Uterus (tissue), 3 donors: ENCODE measurements at regions not wholly inside any gene's neighbourhood (a gene's known extent, or its start where the extent isn't known, plus 50 kb on each side); places are given as distances from the start of the nearest gene placed in this dataset.

Experiments
- DNase-seq, 2 donors: peaks; one replicate each; pipeline ENCODE4 v3.0.0-alpha.2; 2019 to 2020
- H3K27ac ChIP-seq, 2 donors: fragments of 200-600 bp; sonication (generic); 1 replicate in 1 of 2; 2 replicates in 1 of 2; pipeline ENCODE4 v1.5.1; 2016 to 2018
- H3K27me3 ChIP-seq, 2 donors: fragments of 200-600 bp; sonication (generic); one replicate each; pipeline ENCODE4 v1.5.1; 2018 to 2019; ENCODE audit warnings: control low read depth in 1 of 2
- H3K36me3 ChIP-seq, 2 donors: fragments of 200-600 bp; sonication (generic); one replicate each; pipeline ENCODE4 v1.5.1; 2019; ENCODE audit warnings: control low read depth in 1 of 2
- H3K4me1 ChIP-seq, 2 donors: fragments of 200-600 bp; sonication (generic); one replicate each; pipeline ENCODE4 v1.5.1; 2018 to 2019; ENCODE audit warnings: control low read depth in 1 of 2
- H3K4me3 ChIP-seq, 2 donors: fragments of 200-600 bp; sonication (generic); 1 replicate in 1 of 2; 2 replicates in 1 of 2; pipeline ENCODE4 v1.5.1; 2018 to 2019; ENCODE audit warnings: mild to moderate bottlenecking in 1 of 2
- H3K9me3 ChIP-seq, 2 donors: fragments of 200-600 bp; sonication (generic); one replicate each; pipeline ENCODE4 v1.5.1; 2019; ENCODE audit warnings: control low read depth in 1 of 2
- POLR2A ChIP-seq, 2 donors: fragments of 450-650 bp; IDR thresholded peaks; one replicate each; pipeline ENCODE4 v1.6.1; 2016; ENCODE audit warnings: antibody characterized with exemption in 2 of 2, mild to moderate bottlenecking in 1 of 2, moderate library complexity in 1 of 2
- intact Hi-C: fragments of 100-400 bp; cut with DNase I; formaldehyde crosslinking; loops from one replicate; pipeline ENCODE4 v1.15.1; 2023; ENCODE audit warnings: low total_unique reads
- TF ChIP-seq, protein P1 (sequence below), 4 experiments: fragments of 200-600 bp in 2 of 4; fragments of 450-650 bp in 2 of 4; sonication (generic) in 2 of 4; IDR thresholded peaks; one replicate each; pipeline ENCODE4 v1.5.1; 2016 to 2019; ENCODE audit warnings: antibody characterized with exemption in 4 of 4, mild to moderate bottlenecking in 2 of 4, moderate library complexity in 1 of 4
- donor health status: DM: yes; HTN: yes; CAD: no.

GRCh38 chr2:81600088-81600487, 1295.5 kb upstream of the LRRTM1 start:
- H3K36me3 ChIP-seq, result no peaks in the 10 kb centered on the region
- H3K4me1 ChIP-seq, result no peaks in the 10 kb centered on the region
- intact Hi-C loops, result no loop called here
- H3K9me3 ChIP-seq, result no peaks in the 10 kb centered on the region
- H3K4me3 ChIP-seq, result no peak overlapping the region
- TF ChIP-seq, protein P1, sequence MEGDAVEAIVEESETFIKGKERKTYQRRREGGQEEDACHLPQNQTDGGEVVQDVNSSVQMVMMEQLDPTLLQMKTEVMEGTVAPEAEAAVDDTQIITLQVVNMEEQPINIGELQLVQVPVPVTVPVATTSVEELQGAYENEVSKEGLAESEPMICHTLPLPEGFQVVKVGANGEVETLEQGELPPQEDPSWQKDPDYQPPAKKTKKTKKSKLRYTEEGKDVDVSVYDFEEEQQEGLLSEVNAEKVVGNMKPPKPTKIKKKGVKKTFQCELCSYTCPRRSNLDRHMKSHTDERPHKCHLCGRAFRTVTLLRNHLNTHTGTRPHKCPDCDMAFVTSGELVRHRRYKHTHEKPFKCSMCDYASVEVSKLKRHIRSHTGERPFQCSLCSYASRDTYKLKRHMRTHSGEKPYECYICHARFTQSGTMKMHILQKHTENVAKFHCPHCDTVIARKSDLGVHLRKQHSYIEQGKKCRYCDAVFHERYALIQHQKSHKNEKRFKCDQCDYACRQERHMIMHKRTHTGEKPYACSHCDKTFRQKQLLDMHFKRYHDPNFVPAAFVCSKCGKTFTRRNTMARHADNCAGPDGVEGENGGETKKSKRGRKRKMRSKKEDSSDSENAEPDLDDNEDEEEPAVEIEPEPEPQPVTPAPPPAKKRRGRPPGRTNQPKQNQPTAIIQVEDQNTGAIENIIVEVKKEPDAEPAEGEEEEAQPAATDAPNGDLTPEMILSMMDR (IDR thresholded peaks at IDR 0.05), result no peak
- TF ChIP-seq POLR2A (IDR thresholded peaks at IDR 0.05), result no peak
- H3K27me3 ChIP-seq, result no peaks in the 10 kb centered on the region
- no peak overlapping the region for H3K27ac ChIP-seq
- no peak for DNase-seq

DNA sequence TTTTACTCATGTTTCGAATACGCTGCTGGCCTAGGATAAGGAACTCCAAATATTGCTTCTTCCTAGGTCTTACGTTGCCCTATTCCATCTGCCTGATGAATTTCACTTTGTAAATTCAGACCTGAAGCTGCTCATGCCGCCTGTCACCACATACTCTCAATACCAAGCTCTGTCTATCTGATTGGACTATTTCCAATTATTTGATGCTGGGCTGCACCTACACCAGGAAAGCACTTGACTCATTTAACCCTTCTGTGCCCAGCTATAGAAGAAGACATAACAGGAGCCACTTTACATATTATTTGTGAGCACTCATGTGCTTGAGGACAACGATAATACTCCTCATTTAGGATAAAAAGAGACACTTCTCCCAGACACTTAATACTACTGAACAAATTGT, 1293.9 kb upstream of the LRRTM1 start:
- Histone ChIP-seq H3K27ac (no peak overlapping the region), H3K4me1 (no peaks in the 10 kb centered on the region), H3K9me3 (no peaks in the 10 kb centered on the region), H3K27me3 (no peaks in the 10 kb centered on the region), H3K36me3 (no peaks in the 10 kb centered on the region), H3K4me3 (no peak overlapping the region)
- DNase-seq, result no peak
- intact Hi-C loops, result no loop called here
- TF ChIP-seq, protein P1 (IDR thresholded peaks at IDR 0.05), result no peak
- TF ChIP-seq POLR2A (IDR thresholded peaks at IDR 0.05), result no peak

DNA sequence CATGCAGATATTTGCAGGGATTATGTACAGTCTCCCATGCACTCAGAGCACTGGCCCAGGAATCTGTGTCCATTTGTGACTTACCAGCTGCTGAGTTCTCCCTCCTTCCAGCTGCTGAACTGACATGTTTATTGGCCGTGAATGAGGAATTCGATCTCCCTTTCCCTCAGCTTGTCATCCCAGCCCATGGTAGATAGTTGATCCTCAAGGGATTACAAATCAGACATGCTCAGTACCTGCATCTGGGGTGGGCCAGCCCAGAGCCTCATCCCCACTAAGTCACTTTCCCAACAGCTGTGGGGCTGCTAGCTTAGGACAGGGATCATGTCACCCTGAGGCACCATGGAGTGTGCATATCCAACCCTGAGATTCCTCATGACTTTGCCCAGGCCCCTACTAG, 1284.9 kb upstream of the LRRTM1 start:
- no peak overlapping the region for H3K27ac ChIP-seq
- H3K4me3 ChIP-seq, result no peak overlapping the region
- H3K9me3 ChIP-seq, result no peaks in the 10 kb centered on the region
- H3K27me3 ChIP-seq, result no peaks in the 10 kb centered on the region
- no peaks in the 10 kb centered on the region for H3K36me3 ChIP-seq
- no peak for DNase-seq
- no peaks in the 10 kb centered on the region for H3K4me1 ChIP-seq
- intact Hi-C loops, result no loop called here
- no peak for TF ChIP-seq POLR2A (IDR thresholded peaks at IDR 0.05)
- TF ChIP-seq, protein P1 (IDR thresholded peaks at IDR 0.05), result no peak

- intact Hi-C loops, result no loop called here
- TF ChIP-seq POLR2A (IDR thresholded peaks at IDR 0.05), result no peak
- TF ChIP-seq, protein P1 (IDR thresholded peaks at IDR 0.05), result no peak
- Histone ChIP-seq H3K27me3 (no peaks in the 10 kb centered on the region), H3K9me3 (no peaks in the 10 kb centered on the region), H3K36me3 (no peaks in the 10 kb centered on the region), H3K4me1 (no peaks in the 10 kb centered on the region), H3K4me3 (no peak overlapping the region), H3K27ac (no peak overlapping the region)
- no peak for DNase-seq
Measured at GRCh38 chr2:81583311-81584108, 1279.0 kb upstream of the LRRTM1 start.

DNA sequence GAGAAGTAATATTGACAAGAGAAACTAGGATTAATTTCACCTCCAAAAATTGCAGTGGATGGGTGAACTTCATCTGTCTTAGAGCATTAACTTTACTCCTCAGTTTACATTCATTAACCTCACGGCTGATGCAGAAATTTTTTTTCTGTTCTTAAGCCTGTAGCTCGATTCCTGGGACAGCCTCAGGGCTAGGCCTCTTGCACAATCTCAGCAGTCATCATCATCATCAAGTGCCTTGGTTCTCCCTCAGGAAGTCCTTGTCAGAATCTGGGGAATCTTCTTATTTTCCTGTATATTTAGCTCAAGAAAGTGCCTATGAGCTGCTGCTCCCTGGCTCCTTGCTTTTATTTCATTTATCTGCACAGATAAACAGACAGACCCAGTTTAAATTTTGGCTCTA, 1272.2 kb upstream of the LRRTM1 start:
- TF ChIP-seq, protein P1 (IDR thresholded peaks at IDR 0.05), result no peak
- no peak for TF ChIP-seq POLR2A (IDR thresholded peaks at IDR 0.05)
- Histone ChIP-seq H3K4me3 (no peak overlapping the region), H3K9me3 (no peaks in the 10 kb centered on the region), H3K4me1 (no peaks in the 10 kb centered on the region), H3K27me3 (no peaks in the 10 kb centered on the region), H3K27ac (no peak overlapping the region), H3K36me3 (no peaks in the 10 kb centered on the region)
- no peak for DNase-seq
- intact Hi-C loops, result no loop called here
